NCI-H748 treated with DMSO at 0.1 percent for 48 hours (cell line): ENCODE measurements at regions not wholly inside any gene's neighbourhood (a gene's known extent, or its start where the extent isn't known, plus 50 kb on each side); places are given as distances from the start of the nearest gene placed in this dataset.
A peak's percentile ranks its signal among the peaks of the same experiment; 100 is the strongest.

Experiments used
- DNase-seq: peaks from one replicate; lab custom pipeline; 2025; lab: John Stamatoyannopoulos, UW

- no peak for DNase-seq
These were observed 98.1 kb upstream of the NFIA start for GRCh38 chr1:60984062-60984799.

DNA sequence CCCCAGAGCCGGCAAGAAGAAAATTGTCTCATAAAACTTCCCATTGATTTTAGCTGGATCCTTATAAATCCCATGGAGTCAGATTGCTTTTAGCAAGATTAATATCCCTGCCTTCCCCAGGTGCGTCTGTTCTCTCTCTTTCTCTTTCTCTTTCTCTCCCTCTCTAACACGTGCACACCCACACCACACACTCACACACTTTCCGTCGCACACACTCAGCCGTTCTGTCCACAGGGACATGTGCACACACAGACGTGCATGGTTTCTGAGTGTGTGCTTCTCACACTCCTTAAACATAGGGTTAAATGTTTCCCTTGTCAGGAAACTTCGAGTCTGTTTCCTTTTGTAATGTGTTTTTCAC, 98.7 kb upstream of the NFIA start:
- no peak for DNase-seq

DNA sequence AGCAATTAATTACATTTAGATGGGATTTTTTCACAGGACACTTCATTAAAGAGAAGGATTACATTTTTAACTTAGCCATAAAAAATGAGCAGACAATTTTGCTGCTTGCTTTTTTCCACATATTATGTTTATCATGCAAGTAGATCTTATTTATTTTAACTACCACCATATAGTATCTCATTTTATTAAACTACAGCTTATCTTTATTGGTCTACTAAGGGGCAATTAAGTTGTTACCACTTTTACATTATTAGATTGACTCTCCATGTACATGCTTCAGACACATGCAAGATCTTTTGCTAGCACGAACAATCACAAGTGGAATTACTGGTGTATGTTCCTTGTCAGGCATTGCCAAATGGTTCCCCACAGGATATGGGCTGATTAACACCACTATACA, 99.8 kb upstream of the NFIA start:
- DNase-seq = no peak

GRCh38 chr1:60981357-60981756, 101.0 kb upstream of the NFIA start:
- DNase-seq = no peak

DNA sequence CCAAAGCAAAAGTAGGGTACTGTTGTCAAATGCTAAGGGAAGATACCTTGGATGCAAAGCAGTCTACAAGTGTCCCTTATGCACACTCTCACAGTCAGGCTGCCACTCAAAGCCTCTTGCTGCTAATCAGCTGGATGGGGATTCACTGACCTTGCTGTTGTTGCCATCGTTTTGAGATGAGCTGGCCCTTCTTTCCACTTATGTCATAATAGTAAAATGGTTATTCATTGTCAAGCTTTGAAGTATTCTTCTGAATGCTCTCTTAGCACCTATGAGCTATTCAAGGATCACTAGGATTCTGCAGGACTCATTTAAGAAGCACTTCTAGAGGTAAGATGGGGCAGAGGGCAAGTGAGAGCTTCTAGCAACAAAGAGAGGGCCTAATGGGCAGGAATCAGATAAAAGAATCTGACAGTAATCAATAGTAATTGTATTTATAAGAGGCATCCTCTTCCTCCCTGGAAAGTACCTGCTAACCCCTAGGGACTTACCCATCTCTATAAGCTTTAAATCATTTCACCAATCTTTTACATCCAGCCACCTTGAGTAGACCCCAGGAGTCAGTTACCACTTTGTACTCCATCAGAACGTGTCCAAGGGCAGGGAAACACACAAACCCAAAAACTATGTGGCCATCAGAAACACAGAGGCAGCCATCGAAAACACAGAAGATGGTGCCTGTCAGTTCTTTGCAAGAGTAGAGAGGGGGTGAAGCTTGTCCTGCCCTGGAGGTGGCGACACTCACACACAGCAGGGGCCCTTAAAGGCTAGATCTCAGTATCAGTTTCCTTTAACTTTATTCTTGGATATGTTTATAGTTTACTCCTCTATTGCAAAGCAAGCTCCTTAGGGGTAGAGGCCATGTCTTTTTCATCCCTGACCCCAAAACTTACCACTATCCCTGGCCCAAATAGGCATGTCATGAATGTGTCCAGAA, 103.7 kb upstream of the NFIA start:
- DNase-seq = peak; percentile 18

DNA sequence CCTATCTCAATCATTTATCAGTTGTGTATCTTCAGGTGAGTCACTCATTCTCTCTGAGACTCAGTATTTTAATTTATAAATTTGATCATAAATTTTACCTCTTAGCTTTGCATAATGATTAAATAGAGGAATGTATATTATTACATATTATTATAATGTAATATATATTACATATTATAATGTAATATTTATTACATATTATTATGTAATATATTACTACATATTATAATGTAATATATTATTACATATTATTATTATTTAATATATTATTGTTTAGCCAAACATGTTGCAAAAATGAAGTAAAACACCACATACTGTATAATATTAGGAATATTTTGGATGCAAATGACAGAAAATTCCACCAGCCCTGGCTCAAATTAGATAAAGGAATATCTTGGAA, 104.7 kb upstream of the NFIA start:
- DNase-seq = no peak

DNA sequence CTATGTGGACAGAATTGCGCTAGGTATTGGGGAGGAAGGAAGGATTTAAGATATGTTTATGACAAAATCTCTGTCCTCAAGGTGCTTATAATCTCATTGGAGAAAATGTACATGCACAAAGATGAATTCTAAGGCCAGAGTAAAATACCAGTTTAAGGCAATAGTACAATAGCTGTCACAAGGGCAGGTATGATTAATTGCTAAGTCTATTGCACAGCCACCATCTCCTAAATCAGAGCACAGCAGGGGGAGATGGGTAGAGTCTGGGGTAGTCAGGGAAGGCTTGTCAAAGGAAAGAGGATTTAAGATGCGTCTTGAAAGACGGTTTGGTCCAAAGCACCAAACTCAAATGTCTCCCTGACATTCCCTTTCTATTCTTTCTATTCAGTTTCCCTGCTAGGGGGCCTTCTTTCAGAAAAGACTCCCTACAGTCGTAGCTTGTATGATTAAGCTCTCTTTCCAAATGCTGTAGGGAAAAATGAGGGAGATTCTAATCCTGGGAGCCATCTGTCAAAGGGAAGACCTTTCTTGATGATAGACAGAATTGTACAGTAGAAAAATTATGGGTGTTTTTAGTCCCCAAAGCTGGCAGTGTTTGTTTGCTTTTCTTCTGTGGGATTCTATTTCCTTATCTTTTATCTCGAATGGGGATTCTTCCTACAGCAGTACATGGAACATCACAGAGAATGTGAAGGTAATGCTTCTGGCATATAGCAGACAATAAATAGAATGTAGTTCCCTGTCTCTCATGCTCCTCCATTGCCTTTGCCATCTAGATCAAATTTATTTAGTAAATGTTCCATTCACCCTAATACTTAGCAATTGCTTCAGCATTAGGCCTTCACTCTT, 107.6 kb upstream of the NFIA start:
- DNase-seq = no peak

DNA sequence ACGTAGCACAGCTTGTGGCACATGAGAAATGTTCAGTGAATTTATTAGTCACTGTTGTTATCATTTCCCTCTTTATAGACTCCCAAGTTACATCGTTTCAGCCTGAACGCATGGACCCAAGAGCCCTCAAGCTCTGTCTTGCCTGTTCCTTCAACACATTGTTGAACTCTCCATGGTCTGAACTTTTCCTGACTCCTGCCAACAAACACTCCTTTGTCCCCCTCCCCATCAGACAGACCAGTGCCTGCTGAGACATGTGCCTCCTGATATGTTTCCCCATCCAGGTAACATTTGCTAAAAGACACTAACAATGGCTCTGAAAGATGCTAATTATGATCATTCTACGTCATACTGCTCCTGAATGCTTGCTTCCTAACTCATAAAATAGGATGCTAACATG, 108.7 kb upstream of the NFIA start:
- DNase-seq = no peak

GRCh38 chr1:60972841-60973364, 109.5 kb upstream of the NFIA start:
- no peak for DNase-seq

- DNase-seq = no peak
These were observed 111.0 kb upstream of the NFIA start for GRCh38 chr1:60971330-60971729.

DNA sequence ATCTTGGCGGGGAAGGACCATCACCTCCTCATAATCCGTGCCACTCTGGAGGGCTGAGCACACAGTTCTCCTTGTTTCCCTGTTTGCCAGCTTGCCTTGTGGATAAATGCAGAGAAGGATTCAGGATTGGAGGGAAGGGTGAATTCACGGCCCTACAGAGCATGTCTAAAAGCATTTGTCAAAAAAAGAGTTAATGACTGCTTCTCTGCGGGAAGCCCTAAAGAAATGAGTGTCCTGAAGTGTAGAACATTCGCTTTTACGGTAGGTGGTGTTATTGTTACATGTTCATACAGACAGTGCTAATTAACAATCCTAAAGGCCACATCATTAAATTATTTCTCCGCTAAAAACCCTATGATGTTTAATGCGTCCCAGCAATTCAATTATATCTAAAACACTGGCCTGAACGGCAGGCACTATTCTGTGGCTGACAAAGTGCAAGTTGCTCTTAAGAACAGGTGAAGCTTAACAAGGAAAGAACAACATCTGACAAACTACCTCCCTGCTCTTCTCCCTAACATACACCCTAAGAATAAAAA, 112.3 kb upstream of the NFIA start:
- DNase-seq = peak; percentile 36

GRCh38 chr1:60965280-60965854, 117.0 kb upstream of the NFIA start:
- no peak for DNase-seq

DNA sequence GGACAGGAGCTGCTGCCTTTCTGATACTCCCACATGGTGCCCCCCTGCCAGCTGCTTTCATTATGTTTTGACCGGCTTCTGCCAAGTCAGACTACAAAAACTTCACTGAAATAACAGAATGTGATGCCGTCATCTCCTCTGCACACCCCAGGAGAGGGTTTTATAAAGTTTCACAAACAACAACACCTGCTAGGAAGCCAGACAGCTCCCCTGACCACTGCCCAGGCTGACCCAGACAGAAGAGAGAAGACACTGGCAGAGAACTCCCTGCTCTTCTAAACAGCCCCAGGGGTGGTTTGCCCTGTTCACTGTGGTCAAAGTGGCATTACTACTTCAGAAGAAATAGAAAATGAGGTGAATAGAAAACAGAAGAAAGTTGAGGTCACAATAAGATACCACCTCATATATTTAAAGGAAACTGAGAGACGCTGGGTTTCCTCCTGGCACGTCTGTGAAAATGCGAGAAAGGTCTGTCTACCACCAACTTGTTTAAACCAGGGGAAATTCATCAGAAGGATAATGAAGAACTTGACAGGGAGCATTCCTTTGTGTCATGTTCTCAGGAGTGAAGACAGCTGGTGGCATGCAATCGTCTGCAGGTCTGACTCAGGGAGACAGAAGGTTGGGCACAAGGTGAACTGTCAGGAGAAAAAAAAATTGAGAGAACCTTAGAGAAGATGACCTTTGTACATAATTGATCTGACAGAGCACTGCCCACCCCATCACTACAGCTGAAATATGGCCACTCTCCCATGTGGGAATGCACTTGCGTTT, 119.0 kb upstream of the NFIA start:
- DNase-seq = no peak

DNA sequence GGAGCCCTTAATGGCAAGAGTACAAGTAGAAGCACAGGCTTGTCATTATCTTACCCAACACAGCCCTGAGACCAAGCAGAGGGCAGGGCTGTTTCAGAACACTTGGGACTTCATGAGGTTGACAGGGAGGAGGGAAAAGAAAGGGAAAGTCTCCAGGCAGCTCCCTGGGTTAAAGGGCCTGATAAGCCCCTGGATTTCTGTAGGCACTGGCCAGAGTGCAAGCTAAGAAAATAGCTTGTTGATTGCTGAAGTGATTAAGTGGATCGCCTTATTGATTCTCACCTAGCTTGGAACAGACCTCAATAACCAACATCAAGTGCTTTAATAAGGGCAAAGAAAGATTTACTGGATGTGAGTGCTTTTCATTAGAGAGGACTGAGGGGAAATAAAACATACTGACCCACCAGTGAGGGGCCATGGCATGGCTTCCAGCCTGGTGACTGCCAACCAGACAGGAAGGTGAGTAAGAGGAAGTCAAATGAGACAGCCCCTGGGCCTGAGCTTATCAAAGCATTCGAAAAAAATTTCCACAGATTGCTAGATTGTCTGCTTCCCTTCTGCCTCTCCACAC, 121.4 kb upstream of the NFIA start:
- no peak for DNase-seq

DNA sequence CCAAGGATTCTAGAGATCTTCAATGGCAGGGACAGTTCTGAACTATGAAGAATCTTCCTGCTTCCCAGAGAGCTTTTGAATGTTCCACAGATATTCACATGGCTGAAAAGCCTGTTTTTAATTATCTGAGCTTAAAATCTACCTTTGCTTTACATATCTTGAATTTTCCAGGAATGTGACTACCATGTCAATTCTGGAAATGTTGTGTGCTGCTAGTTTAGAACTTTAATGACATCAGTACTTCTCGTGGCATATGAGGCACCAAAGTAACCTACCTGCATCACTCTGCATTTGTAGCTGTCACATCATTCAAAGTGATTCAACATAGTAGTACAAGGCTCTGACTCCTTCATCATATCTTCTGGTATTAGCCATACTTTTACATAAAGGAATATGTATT, 122.7 kb upstream of the NFIA start:
- DNase-seq = no peak

DNA sequence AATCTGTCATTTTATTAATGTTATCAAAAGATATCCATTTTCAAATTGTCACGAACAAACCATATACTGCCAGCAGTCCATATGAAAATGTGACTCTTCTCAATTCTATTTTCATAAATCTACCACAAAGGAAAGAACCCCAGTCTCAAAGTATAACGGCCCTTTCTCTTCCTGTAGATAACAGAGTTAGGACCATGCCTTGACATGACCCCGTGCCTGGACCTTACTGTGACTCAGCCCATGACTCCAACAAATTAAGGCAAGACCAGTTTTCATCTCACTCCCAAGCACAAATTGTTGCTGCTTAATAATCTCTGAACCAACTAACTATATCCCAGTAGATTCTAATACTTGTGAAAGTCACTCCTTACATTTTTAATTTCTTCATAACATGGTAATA, 124.4 kb upstream of the NFIA start:
- DNase-seq = no peak

DNA sequence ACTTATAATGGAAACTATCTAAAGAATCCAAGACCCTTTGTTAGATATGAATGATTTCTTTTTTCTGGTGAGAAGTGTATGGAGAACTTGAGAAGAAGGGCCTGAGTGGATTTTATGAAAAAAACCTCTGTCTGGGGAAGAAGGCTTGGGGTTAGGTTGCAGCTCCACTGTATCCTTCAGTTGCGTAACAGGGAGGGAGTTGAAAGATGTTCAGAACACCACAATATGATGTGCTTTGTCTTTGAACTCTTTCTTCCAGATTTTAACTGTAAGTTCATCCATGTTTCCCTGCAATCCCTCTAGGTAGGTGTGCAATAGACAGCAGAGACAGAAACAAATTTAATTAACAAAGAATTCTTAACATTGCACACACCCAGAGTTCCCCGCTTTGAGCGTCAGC, 125.8 kb upstream of the NFIA start:
- DNase-seq = no peak

- no peak for DNase-seq
These were observed 129.7 kb upstream of the NFIA start for GRCh38 chr1:60952612-60953111.

GRCh38 chr1:60950224-60951063, 131.9 kb upstream of the NFIA start:
- no peak for DNase-seq
